Stromal cell of bone marrow (primary cell): ENCODE measurements at regions not wholly inside any gene's neighbourhood (a gene's known extent, or its start where the extent isn't known, plus 50 kb on each side); places are given as distances from the start of the nearest gene placed in this dataset.
"Not testable (repeated sequence)": the region's sequence is repeated elsewhere in the genome, so short reads cannot be mapped to it uniquely, and the experiment has no call there.

Experiments used
- DNase-seq: peaks from one replicate; pipeline ENCODE4 v3.0.0-alpha.2; 2012; ENCODE audit warnings: low read depth

- no peak for DNase-seq
Observed at GRCh38 chr1:195754874-195755273, 853.4 kb downstream of the KCNT2 start.

GRCh38 chr1:195754303-195754702 lies 853.9 kb downstream of the KCNT2 start:
- DNase-seq, result no peak

GRCh38 chr1:195748969-195749368 lies 859.3 kb downstream of the KCNT2 start:
- DNase-seq, result no peak

GRCh38 chr1:195745189-195746010 lies 862.8 kb downstream of the KCNT2 start:
- DNase-seq, result no peak

GRCh38 chr1:195744256-195744655 lies 864.0 kb downstream of the KCNT2 start:
- DNase-seq, result no peak

GRCh38 chr1:195740862-195741261 lies 867.4 kb downstream of the KCNT2 start:
- no peak for DNase-seq

GRCh38 chr1:195738966-195739650 lies 869.1 kb downstream of the KCNT2 start:
- no peak for DNase-seq

- no peak for DNase-seq
Observed at GRCh38 chr1:195735140-195735539, 873.1 kb downstream of the KCNT2 start.

GRCh38 chr1:195733826-195734225 lies 874.4 kb downstream of the KCNT2 start:
- no peak for DNase-seq

GRCh38 chr1:195733408-195733807 lies 874.8 kb downstream of the KCNT2 start:
- DNase-seq, result no peak

GRCh38 chr1:195731385-195731784 lies 876.9 kb downstream of the KCNT2 start:
- no peak for DNase-seq

GRCh38 chr1:195723796-195724194 lies 884.4 kb downstream of the KCNT2 start:
- DNase-seq, result no peak

- DNase-seq, result not testable (repeated sequence)
Observed at GRCh38 chr1:195722852-195723795, 885.1 kb downstream of the KCNT2 start.

GRCh38 chr1:195722146-195722545 lies 886.1 kb downstream of the KCNT2 start:
- not testable (repeated sequence) for DNase-seq

- no peak for DNase-seq
Observed at GRCh38 chr1:195721210-195721971, 886.8 kb downstream of the KCNT2 start.

- DNase-seq, result no peak
Observed at GRCh38 chr1:195717651-195718050, 890.6 kb downstream of the KCNT2 start.

GRCh38 chr1:195715652-195716051 lies 892.6 kb downstream of the KCNT2 start:
- DNase-seq, result no peak

- DNase-seq, result no peak
Observed at GRCh38 chr1:195714248-195714647, 894.0 kb downstream of the KCNT2 start.

- no peak for DNase-seq
Observed at GRCh38 chr1:195709821-195710220, 898.4 kb downstream of the KCNT2 start.

- no peak for DNase-seq
Observed at GRCh38 chr1:195704028-195704427, 904.2 kb downstream of the KCNT2 start.

- no peak for DNase-seq
Observed at GRCh38 chr1:195701149-195701548, 907.1 kb downstream of the KCNT2 start.

GRCh38 chr1:195697130-195697529 lies 911.1 kb downstream of the KCNT2 start:
- no peak for DNase-seq
